Lung (tissue), 11 donors: ENCODE measurements at regions not wholly inside any gene's neighbourhood (a gene's known extent, or its start where the extent isn't known, plus 50 kb on each side); places are given as distances from the start of the nearest gene placed in this dataset.
"Not testable (repeated sequence)": the region's sequence is repeated elsewhere in the genome, so short reads cannot be mapped to it uniquely, and the experiment has no call there.

Source experiments
- ATAC-seq: fragments of 200-7000 bp; cut with Tn5 transposase; one replicate; pipeline ENCODE4 v1.9.1; 2020; ENCODE audit warnings: moderate number of reproducible peaks; ENCODE audit not compliant: insufficient read depth, low FRiP score
- DNase-seq, 3 donors: peaks; one replicate each; pipeline ENCODE4 v3.0.0-alpha.2; 2013 to 2017
- H3K27ac ChIP-seq, 2 donors: one replicate each; pipeline ENCODE4 v1.5.1; 2013; ENCODE audit warnings: mild to moderate bottlenecking in 2 of 2, moderate library complexity in 2 of 2, control low read depth in 1 of 2, inconsistent platforms in 1 of 2, low read depth in 1 of 2, low read length in 1 of 2
- H3K27me3 ChIP-seq, 3 donors: one replicate each; pipeline ENCODE4 v1.5.1; 2013; ENCODE audit warnings: low read length in 2 of 3; ENCODE audit not compliant: control insufficient read depth in 3 of 3, insufficient read depth in 3 of 3
- H3K36me3 ChIP-seq, 4 donors: one replicate each; pipeline ENCODE4 v1.5.1; 2013; ENCODE audit warnings: low read length in 4 of 4, mild to moderate bottlenecking in 1 of 4, moderate library complexity in 1 of 4; ENCODE audit not compliant: control insufficient read depth in 4 of 4, insufficient read depth in 4 of 4
- H3K4me1 ChIP-seq, 5 donors: one replicate each; pipeline ENCODE4 v1.5.1; 2013; ENCODE audit warnings: low read length in 5 of 5, mild to moderate bottlenecking in 2 of 5, moderate library complexity in 1 of 5; ENCODE audit not compliant: control insufficient read depth in 5 of 5, insufficient read depth in 5 of 5
- H3K4me3 ChIP-seq: one replicate; pipeline ENCODE4 v1.5.1; 2013; ENCODE audit warnings: mild to moderate bottlenecking, control low read depth, moderate library complexity
- H3K9ac ChIP-seq, 2 donors: one replicate each; pipeline ENCODE4 v1.5.1; 2013; ENCODE audit warnings: low read length in 2 of 2, control low read depth in 1 of 2; ENCODE audit not compliant: insufficient read depth in 1 of 2
- H3K9me3 ChIP-seq, 4 donors: one replicate each; pipeline ENCODE4 v1.5.1; 2013; ENCODE audit warnings: low read length in 3 of 4, mild to moderate bottlenecking in 1 of 4, moderate library complexity in 1 of 4; ENCODE audit not compliant: control insufficient read depth in 4 of 4, insufficient read depth in 3 of 4
- WGBS, 2 donors: extraction: QIAGEN DNeasy Blood & Tissue Kit; methylation state at CpG; one replicate each; pipeline ENCODE4 v1.1.7; 2013; 5-methylcytosine and 5-hydroxymethylcytosine counted together
- TF ChIP-seq, protein P1 (sequence below): IDR thresholded peaks from 2 replicates; pipeline ENCODE4 v1.5.1; 2012; ENCODE audit warnings: mild to moderate bottlenecking; ENCODE audit errors: control extremely low read depth, extremely low read depth
- donor health status: control.
- donor health status: control.
- donor health status: Bipolar disorder and iron deficiency.
- donor health status: healthy.
- donor health status: DM: yes; HTN: yes; CAD: no.

GRCh38 chr1:94660994-94661393 lies 119.4 kb upstream of the F3 start:
- H3K4me1 ChIP-seq: peaks cover 0 to 8% (median 0%) of the 10 kb centered on the region in 5 donors
- H3K9ac ChIP-seq: no peak overlapping the region
- H3K9me3 ChIP-seq: no peaks in the 10 kb centered on the region
- DNase-seq (no peak), ATAC-seq (no peak)
- TF ChIP-seq, protein P1, sequence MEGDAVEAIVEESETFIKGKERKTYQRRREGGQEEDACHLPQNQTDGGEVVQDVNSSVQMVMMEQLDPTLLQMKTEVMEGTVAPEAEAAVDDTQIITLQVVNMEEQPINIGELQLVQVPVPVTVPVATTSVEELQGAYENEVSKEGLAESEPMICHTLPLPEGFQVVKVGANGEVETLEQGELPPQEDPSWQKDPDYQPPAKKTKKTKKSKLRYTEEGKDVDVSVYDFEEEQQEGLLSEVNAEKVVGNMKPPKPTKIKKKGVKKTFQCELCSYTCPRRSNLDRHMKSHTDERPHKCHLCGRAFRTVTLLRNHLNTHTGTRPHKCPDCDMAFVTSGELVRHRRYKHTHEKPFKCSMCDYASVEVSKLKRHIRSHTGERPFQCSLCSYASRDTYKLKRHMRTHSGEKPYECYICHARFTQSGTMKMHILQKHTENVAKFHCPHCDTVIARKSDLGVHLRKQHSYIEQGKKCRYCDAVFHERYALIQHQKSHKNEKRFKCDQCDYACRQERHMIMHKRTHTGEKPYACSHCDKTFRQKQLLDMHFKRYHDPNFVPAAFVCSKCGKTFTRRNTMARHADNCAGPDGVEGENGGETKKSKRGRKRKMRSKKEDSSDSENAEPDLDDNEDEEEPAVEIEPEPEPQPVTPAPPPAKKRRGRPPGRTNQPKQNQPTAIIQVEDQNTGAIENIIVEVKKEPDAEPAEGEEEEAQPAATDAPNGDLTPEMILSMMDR: no peak
- no peaks in the 10 kb centered on the region for H3K36me3 ChIP-seq
- no peak overlapping the region for H3K4me3 ChIP-seq
- no peaks in the 10 kb centered on the region for H3K27me3 ChIP-seq
- no peak overlapping the region for H3K27ac ChIP-seq

- H3K27ac ChIP-seq: no peak overlapping the region
- TF ChIP-seq, protein P1: no peak
- no peak for ATAC-seq
Observed at GRCh38 chr1:94660258-94660657, 118.7 kb upstream of the F3 start.

DNA sequence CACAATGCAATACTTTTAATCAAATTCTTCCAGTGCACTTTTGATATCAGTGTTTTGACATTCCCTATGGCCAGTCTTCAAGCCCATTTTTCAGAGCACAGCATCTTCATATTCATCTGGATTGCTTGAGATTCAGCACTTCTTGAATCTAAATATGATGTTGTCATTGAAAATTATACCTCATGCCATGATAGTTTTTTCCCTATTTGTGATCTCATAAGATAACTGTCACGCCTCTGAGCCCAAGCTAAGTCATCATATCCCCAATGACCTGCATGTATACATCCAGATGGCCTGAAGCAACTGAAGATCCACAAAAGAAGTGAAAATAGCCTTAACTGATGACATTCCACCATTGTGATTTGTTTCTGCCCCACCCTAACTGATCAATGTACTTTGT lies 117.6 kb upstream of the F3 start:
- not testable (repeated sequence) for H3K9me3 ChIP-seq, ATAC-seq, H3K27ac ChIP-seq, H3K27me3 ChIP-seq, H3K9ac ChIP-seq, DNase-seq, H3K4me3 ChIP-seq, H3K36me3 ChIP-seq, H3K4me1 ChIP-seq
- 98 to 100% methylated on average over 1 of the region's 1 CpG for WGBS, 2 donors

More at GRCh38 chr1:94660258-94660657, 118.7 kb upstream of the F3 start:
- Histone ChIP-seq H3K27me3 (no peaks in the 10 kb centered on the region), H3K9me3 (no peaks in the 10 kb centered on the region), H3K4me1 (peaks cover 0 to 8% (median 0%) of the 10 kb centered on the region in 5 donors), H3K9ac (no peak overlapping the region), H3K36me3 (no peaks in the 10 kb centered on the region), H3K4me3 (no peak overlapping the region)
- DNase-seq: no peak
- WGBS, 2 donors: 60 to 82% methylated on average over 2 of the region's 2 CpGs

DNA sequence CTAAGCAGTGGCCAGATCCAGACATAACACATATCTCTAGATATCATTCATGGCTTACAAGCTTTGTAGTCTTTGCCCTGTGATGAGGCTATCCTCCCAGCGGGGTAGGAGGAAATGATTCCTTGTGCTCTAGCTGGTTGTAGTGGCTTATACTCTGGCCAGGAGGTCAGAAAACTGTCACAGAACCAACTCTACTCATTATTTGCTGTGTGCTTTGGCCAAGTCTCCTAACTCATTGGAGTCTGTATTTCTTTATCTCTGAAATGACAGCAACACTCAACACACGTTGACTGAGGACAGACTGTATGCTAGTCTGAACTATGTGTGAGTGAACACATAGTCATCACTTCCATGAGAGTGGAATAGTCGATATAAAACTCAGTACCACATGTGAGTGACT lies 116.7 kb upstream of the F3 start:
- TF ChIP-seq, protein P1: no peak
- H3K4me3 ChIP-seq: no peak overlapping the region
- H3K4me1 ChIP-seq: peaks cover 0 to 8% (median 3%) of the 10 kb centered on the region in 5 donors
- DNase-seq (peak in 2 of 3 donors; percentile 39), ATAC-seq (peak; percentile 16)
- H3K9me3 ChIP-seq: no peaks in the 10 kb centered on the region
- no peaks in the 10 kb centered on the region for H3K36me3 ChIP-seq
- WGBS, 2 donors: 65 to 77% methylated on average over 3 of the region's 3 CpGs
- H3K27me3 ChIP-seq: no peaks in the 10 kb centered on the region
- H3K9ac ChIP-seq: no peak overlapping the region
- H3K27ac ChIP-seq: peak overlapping the region in 1 of 2 donors; percentile 87

DNA sequence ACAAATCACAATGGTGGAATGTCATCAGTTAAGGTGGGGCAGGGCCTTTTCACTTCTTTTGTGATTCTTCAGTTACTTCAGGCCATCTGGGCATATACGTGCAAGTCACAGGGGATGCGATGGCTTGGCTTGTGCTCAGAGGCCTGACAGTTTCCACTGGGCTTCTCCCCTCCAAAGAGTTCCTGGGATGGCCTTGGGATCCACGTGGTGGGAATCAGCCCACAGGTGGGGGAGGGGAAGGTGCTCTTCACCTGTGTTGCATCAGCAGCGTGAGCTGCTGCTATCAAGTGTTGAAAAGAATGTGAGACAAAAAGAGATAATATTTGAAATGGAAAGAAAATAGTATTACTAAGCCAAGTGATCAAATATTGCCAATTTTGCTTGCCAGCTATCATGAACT lies 116.2 kb upstream of the F3 start:
- H3K9ac ChIP-seq, ATAC-seq, H3K27me3 ChIP-seq, H3K36me3 ChIP-seq, H3K4me1 ChIP-seq, H3K9me3 ChIP-seq, H3K4me3 ChIP-seq, DNase-seq: not testable (repeated sequence)
- H3K27ac ChIP-seq: peak overlapping the region in 1 of 2 donors; percentile 87
- 62 to 70% methylated on average over 4 of the region's 4 CpGs for WGBS, 2 donors
